ENCODE measurements at regions not wholly inside any gene's neighbourhood (a gene's known extent, or its start where the extent isn't known, plus 50 kb on each side); places are given as distances from the start of the nearest gene placed in this dataset.

DNA sequence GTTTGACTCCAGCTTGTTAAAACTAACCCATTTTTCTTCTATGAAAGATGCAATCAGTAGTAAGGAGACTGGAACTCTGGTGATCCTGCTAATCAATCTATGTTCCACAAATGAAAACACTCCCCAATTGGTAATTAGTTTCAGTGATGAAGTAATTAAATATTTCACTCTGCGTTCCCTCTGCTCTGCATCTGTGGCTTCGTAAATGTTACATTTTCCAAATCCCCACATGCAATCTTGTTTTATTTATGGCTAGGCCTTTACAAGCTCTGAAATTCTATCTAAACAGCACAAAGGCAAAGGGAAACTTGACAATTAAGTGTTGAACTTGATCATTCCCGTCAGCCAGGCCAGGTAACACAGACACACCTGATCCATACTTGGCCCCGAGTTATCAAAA is 231.4 kb upstream of the OSR1 start:
- Histone ChIP-seq H3K27me3 (ENCODE audit: insufficient read depth, insufficient read length) (no peaks in the 10 kb centered on the region), H3K9me3 (ENCODE audit: insufficient read depth, low read length) (no peaks in the 10 kb centered on the region), H3K36me3 (ENCODE audit: insufficient read depth, insufficient read length, low read length) (no peaks in the 10 kb centered on the region), H3K4me1 (ENCODE audit: insufficient read depth, insufficient read length) (no peaks in the 10 kb centered on the region), H3K4me3 (ENCODE audit: insufficient read length, low read depth) (no peak overlapping the region), H3K9ac (ENCODE audit: insufficient read length, low read depth) (no peak overlapping the region)
- DNase-seq (ENCODE audit: low read depth, low spot score): no peak
- no peak for TF ChIP-seq YY1 (IDR thresholded peaks at IDR 0.05; ENCODE audit: insufficient read depth, insufficient read length)
- TF ChIP-seq SUZ12 (IDR thresholded peaks at IDR 0.05; ENCODE audit: extremely low read depth, insufficient read depth, insufficient read length): no peak
- no peak for TF ChIP-seq ZNF274 (IDR thresholded peaks at IDR 0.05; ENCODE audit: low read depth, low read length)

DNA sequence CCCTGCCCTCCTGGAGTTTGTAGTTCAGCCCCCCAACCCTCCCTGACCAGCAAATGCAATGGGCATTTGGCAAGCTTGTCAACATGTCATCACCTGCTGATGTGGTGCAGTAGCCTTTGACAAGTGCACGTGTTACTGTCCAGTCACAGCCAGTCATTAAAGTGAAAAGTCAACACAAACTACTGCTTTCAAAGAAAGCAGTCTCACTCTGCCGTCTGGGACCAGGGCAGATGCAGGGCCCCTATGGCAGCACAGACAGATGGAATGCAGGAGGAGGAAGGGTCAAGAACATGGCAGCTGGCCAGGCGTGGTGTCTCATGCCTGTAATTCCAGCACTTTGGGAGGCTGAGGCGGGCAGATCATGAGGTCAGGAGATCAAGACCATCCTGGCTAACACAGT is 222.4 kb upstream of the OSR1 start:
- DNase-seq (ENCODE audit: low read depth, low spot score): no peak
- H3K9me3 ChIP-seq (ENCODE audit: insufficient read depth, low read length): no peaks in the 10 kb centered on the region
- H3K9ac ChIP-seq (ENCODE audit: insufficient read length, low read depth): no peak overlapping the region
- H3K36me3 ChIP-seq (ENCODE audit: insufficient read depth, insufficient read length, low read length): no peaks in the 10 kb centered on the region
- no peak for TF ChIP-seq YY1 (IDR thresholded peaks at IDR 0.05; ENCODE audit: insufficient read depth, insufficient read length)
- TF ChIP-seq SUZ12 (IDR thresholded peaks at IDR 0.05; ENCODE audit: extremely low read depth, insufficient read depth, insufficient read length): no peak
- no peak for TF ChIP-seq ZNF274 (IDR thresholded peaks at IDR 0.05; ENCODE audit: low read depth, low read length)
- no peak overlapping the region for H3K4me3 ChIP-seq (ENCODE audit: insufficient read length, low read depth)
- H3K27me3 ChIP-seq (ENCODE audit: insufficient read depth, insufficient read length): no peaks in the 10 kb centered on the region
- no peaks in the 10 kb centered on the region for H3K4me1 ChIP-seq (ENCODE audit: insufficient read depth, insufficient read length)

DNA sequence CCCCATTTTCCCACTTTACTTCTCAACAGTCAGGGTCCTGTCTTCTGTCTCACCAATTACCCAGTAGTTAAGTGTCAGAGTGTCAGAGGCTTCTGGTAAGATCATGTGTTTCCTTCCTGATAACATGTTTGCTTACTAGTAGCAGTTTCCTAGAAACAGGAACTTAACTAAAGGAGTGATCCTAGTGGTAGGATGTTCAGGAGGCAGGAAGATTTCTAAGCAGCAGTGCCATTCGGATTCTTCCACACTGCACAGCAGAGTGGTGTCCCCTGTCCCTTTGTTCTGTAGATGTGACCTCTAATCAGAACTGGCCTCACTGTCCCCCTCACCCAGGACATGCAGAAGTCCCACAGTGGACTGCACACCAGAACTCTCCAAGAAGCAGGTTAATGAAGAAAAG is 221.8 kb upstream of the OSR1 start:
- no peaks in the 10 kb centered on the region for H3K36me3 ChIP-seq (ENCODE audit: insufficient read depth, insufficient read length, low read length)
- DNase-seq (ENCODE audit: low read depth, low spot score): no peak
- H3K4me3 ChIP-seq (ENCODE audit: insufficient read length, low read depth): no peak overlapping the region
- no peaks in the 10 kb centered on the region for H3K4me1 ChIP-seq (ENCODE audit: insufficient read depth, insufficient read length)
- H3K27me3 ChIP-seq (ENCODE audit: insufficient read depth, insufficient read length): no peaks in the 10 kb centered on the region
- no peak overlapping the region for H3K9ac ChIP-seq (ENCODE audit: insufficient read length, low read depth)
- no peak for TF ChIP-seq SUZ12 (IDR thresholded peaks at IDR 0.05; ENCODE audit: extremely low read depth, insufficient read depth, insufficient read length)
- no peak for TF ChIP-seq ZNF274 (IDR thresholded peaks at IDR 0.05; ENCODE audit: low read depth, low read length)
- no peak for TF ChIP-seq YY1 (IDR thresholded peaks at IDR 0.05; ENCODE audit: insufficient read depth, insufficient read length)
- H3K9me3 ChIP-seq (ENCODE audit: insufficient read depth, low read length): no peaks in the 10 kb centered on the region

DNA sequence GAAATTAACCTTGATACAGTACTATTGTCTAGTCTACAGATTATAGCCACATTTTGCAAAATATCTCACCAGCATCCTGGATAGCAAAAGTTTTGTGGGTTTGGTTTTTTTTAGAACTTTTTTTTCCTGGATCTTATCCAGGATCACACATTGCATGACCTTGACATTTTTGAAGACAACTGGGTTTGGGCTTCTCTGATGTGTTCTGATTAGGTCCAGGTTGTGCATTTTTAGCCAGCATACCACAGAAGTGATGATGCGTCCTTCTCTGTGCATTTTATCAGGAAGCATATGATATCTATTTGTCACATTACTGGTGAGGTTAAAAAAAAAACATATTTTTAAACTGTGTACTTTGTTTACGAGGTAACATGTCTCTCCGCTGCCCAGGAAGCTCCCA is 221.0 kb upstream of the OSR1 start:
- no peak overlapping the region for H3K9ac ChIP-seq (ENCODE audit: insufficient read length, low read depth)
- H3K27me3 ChIP-seq (ENCODE audit: insufficient read depth, insufficient read length): no peaks in the 10 kb centered on the region
- no peak overlapping the region for H3K4me3 ChIP-seq (ENCODE audit: insufficient read length, low read depth)
- DNase-seq (ENCODE audit: low read depth, low spot score): no peak
- H3K9me3 ChIP-seq (ENCODE audit: insufficient read depth, low read length): no peaks in the 10 kb centered on the region
- TF ChIP-seq SUZ12 (IDR thresholded peaks at IDR 0.05; ENCODE audit: extremely low read depth, insufficient read depth, insufficient read length) (no peak), YY1 (IDR thresholded peaks at IDR 0.05; ENCODE audit: insufficient read depth, insufficient read length) (no peak), ZNF274 (IDR thresholded peaks at IDR 0.05; ENCODE audit: low read depth, low read length) (no peak)
- no peaks in the 10 kb centered on the region for H3K36me3 ChIP-seq (ENCODE audit: insufficient read depth, insufficient read length, low read length)
- no peaks in the 10 kb centered on the region for H3K4me1 ChIP-seq (ENCODE audit: insufficient read depth, insufficient read length)

DNA sequence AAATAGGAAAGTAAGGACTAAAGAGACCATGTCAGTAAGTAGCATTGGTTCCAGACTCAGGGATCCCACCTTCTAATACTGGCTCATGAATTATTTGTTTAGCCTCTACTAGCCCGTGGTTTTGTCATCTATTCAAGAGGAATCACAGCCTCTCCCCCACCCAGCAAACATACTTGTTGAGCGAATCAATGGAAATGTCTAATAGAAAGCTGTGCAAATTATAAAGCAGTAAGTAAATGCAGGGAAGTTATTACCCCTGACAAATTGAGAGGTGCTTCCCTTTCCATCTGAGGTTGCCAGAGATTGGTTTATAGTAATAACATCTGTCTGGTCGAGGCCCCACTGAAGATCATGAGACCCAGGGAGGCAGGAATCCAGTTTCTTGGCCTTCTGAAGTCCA is 219.3 kb upstream of the OSR1 start:
- DNase-seq (ENCODE audit: low read depth, low spot score): no peak
- Histone ChIP-seq H3K9ac (ENCODE audit: insufficient read length, low read depth) (no peak overlapping the region), H3K9me3 (ENCODE audit: insufficient read depth, low read length) (no peaks in the 10 kb centered on the region), H3K36me3 (ENCODE audit: insufficient read depth, insufficient read length, low read length) (no peaks in the 10 kb centered on the region), H3K27me3 (ENCODE audit: insufficient read depth, insufficient read length) (no peaks in the 10 kb centered on the region), H3K4me1 (ENCODE audit: insufficient read depth, insufficient read length) (no peaks in the 10 kb centered on the region), H3K4me3 (ENCODE audit: insufficient read length, low read depth) (no peak overlapping the region)
- no peak for TF ChIP-seq ZNF274 (IDR thresholded peaks at IDR 0.05; ENCODE audit: low read depth, low read length)
- no peak for TF ChIP-seq YY1 (IDR thresholded peaks at IDR 0.05; ENCODE audit: insufficient read depth, insufficient read length)
- TF ChIP-seq SUZ12 (IDR thresholded peaks at IDR 0.05; ENCODE audit: extremely low read depth, insufficient read depth, insufficient read length): no peak

DNA sequence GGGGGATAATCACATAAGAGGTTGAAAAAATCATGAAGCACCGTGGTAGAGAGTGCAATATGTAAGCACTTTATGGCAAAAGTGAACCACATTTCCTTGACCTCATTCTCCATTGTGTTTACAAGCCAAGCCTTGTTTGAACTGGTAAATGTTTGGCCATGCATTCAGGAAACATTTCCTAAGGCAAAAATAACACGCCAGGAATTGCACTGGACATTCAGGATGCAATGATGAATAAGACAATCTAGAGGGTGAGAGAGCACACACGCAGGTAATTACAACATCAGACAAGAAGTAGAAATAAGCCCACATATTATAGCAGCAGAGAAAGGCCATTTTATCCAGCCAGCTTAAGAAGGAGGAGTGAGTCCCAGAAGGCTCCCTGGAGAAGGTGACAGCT is 218.0 kb upstream of the OSR1 start:
- no peaks in the 10 kb centered on the region for H3K27me3 ChIP-seq (ENCODE audit: insufficient read depth, insufficient read length)
- no peaks in the 10 kb centered on the region for H3K36me3 ChIP-seq (ENCODE audit: insufficient read depth, insufficient read length, low read length)
- DNase-seq (ENCODE audit: low read depth, low spot score): no peak
- no peak overlapping the region for H3K9ac ChIP-seq (ENCODE audit: insufficient read length, low read depth)
- H3K4me1 ChIP-seq (ENCODE audit: insufficient read depth, insufficient read length): no peaks in the 10 kb centered on the region
- no peaks in the 10 kb centered on the region for H3K9me3 ChIP-seq (ENCODE audit: insufficient read depth, low read length)
- no peak overlapping the region for H3K4me3 ChIP-seq (ENCODE audit: insufficient read length, low read depth)
- TF ChIP-seq YY1 (IDR thresholded peaks at IDR 0.05; ENCODE audit: insufficient read depth, insufficient read length): no peak
- TF ChIP-seq SUZ12 (IDR thresholded peaks at IDR 0.05; ENCODE audit: extremely low read depth, insufficient read depth, insufficient read length): no peak
- TF ChIP-seq ZNF274 (IDR thresholded peaks at IDR 0.05; ENCODE audit: low read depth, low read length): no peak

DNA sequence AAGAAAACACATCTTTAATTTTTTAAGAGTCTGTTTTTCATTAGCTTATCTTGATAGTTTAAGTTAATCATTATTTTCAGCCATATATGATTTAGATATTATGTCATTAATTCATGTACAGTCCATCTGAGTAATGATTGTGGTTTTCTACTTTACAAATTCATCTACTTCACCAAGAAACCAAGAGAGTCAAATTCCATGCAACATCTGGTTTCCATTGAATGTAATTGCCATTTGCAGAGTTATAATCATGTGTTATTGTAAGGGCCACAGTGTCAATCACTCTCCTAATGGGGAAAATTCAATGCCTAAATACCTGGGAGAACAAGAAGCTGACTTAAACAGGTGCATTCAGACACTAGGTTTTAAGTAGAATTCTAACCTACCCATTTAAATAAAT is 217.2 kb upstream of the OSR1 start:
- no peak overlapping the region for H3K4me3 ChIP-seq (ENCODE audit: insufficient read length, low read depth)
- H3K4me1 ChIP-seq (ENCODE audit: insufficient read depth, insufficient read length): no peaks in the 10 kb centered on the region
- DNase-seq (ENCODE audit: low read depth, low spot score): no peak
- no peaks in the 10 kb centered on the region for H3K27me3 ChIP-seq (ENCODE audit: insufficient read depth, insufficient read length)
- TF ChIP-seq SUZ12 (IDR thresholded peaks at IDR 0.05; ENCODE audit: extremely low read depth, insufficient read depth, insufficient read length) (no peak), ZNF274 (IDR thresholded peaks at IDR 0.05; ENCODE audit: low read depth, low read length) (no peak), YY1 (IDR thresholded peaks at IDR 0.05; ENCODE audit: insufficient read depth, insufficient read length) (no peak)
- no peaks in the 10 kb centered on the region for H3K36me3 ChIP-seq (ENCODE audit: insufficient read depth, insufficient read length, low read length)
- H3K9ac ChIP-seq (ENCODE audit: insufficient read length, low read depth): no peak overlapping the region
- no peaks in the 10 kb centered on the region for H3K9me3 ChIP-seq (ENCODE audit: insufficient read depth, low read length)
